SU-DHL-6 (cell line): ENCODE measurements at regions not wholly inside any gene's neighbourhood (a gene's known extent, or its start where the extent isn't known, plus 50 kb on each side); places are given as distances from the start of the nearest gene placed in this dataset.

ENCODE experiments used
- H2AFZ ChIP-seq: fragments of 200-600 bp; sonication (generic); 2 replicates; pipeline ENCODE4 v1.6.1; 2014; ENCODE audit warnings: low read depth, mild to moderate bottlenecking, moderate library complexity, mixed read lengths, antibody characterized with exemption, low read length; ENCODE audit not compliant: severe bottlenecking
- H3F3A ChIP-seq: fragments of 200-600 bp; shearing (Covaris generic); 2 replicates; pipeline ENCODE4 v1.6.0; 2016; ENCODE audit warnings: antibody characterized with exemption, mild to moderate bottlenecking; ENCODE audit not compliant: insufficient read depth
- H3K27ac ChIP-seq: fragments of 200-600 bp; sonication (generic); 2 replicates; pipeline ENCODE4 v1.5.1; 2016; ENCODE audit warnings: low read depth, mild to moderate bottlenecking, low read length, moderate library complexity, mixed read lengths
- H3K27me3 ChIP-seq: fragments of 200-600 bp; sonication (generic), shearing (Covaris generic); 2 replicates; pipeline ENCODE4 v1.6.0; 2014; ENCODE audit warnings: mild to moderate bottlenecking, low read length
- H3K36me3 ChIP-seq: fragments of 200-600 bp; sonication (generic); 2 replicates; pipeline ENCODE4 v1.6.1; 2014; ENCODE audit warnings: mild to moderate bottlenecking, low read length, mixed read lengths
- H3K4me2 ChIP-seq: fragments of 300-600, 200-600 bp; shearing (Covaris generic), sonication (generic); 2 replicates; pipeline ENCODE4 v1.6.0; 2014; ENCODE audit warnings: low read length, low read depth, mild to moderate bottlenecking; ENCODE audit not compliant: poor library complexity, severe bottlenecking
- H3K4me3 ChIP-seq: fragments of 200-600 bp; sonication (generic); 2 replicates; pipeline ENCODE4 v1.5.1; 2014; ENCODE audit warnings: antibody characterized with exemption, low read length, mild to moderate bottlenecking, mixed read lengths; ENCODE audit not compliant: insufficient read depth, poor library complexity, severe bottlenecking
- H3K79me2 ChIP-seq: fragments of 200-600 bp; sonication (generic); 2 replicates; pipeline ENCODE4 v1.6.1; 2014; ENCODE audit warnings: mild to moderate bottlenecking, low read length, moderate library complexity; ENCODE audit not compliant: insufficient read depth
- H3K9ac ChIP-seq: fragments of 200-600 bp; sonication (generic); 2 replicates; pipeline ENCODE4 v1.7.0; 2014; ENCODE audit warnings: mild to moderate bottlenecking, low read length
- H3K9me2 ChIP-seq: fragments of 200-600 bp; sonication (generic); replicated peaks from 2 replicates; pipeline ENCODE4 v1.6.1; 2014; ENCODE audit warnings: low read length; ENCODE audit not compliant: insufficient read depth
- H3K9me3 ChIP-seq: fragments of 200-600 bp; sonication (generic); 2 replicates; pipeline ENCODE4 v1.6.1; 2014; ENCODE audit warnings: low read length, mixed read lengths; ENCODE audit not compliant: insufficient read depth
- H4K20me1 ChIP-seq: fragments of 200-600 bp; sonication (generic); 2 replicates; pipeline ENCODE4 v1.6.1; 2014; ENCODE audit warnings: low read depth, mild to moderate bottlenecking, antibody characterized with exemption, low read length, moderate library complexity, mixed read lengths
- EZH2phosphoT487 ChIP-seq: fragments of 200-600 bp; sonication (generic), shearing (Covaris generic); conservative IDR thresholded peaks from 2 replicates; pipeline ENCODE4 v1.6.1; 2018; ENCODE audit warnings: mild to moderate bottlenecking, antibody characterized with exemption, low read length, moderate library complexity, mixed read lengths
- TF ChIP-seq, protein P1 (sequence below): fragments of 200-600 bp; sonication (generic); IDR thresholded peaks from one replicate; pipeline ENCODE4 v1.5.1; 2017; ENCODE audit warnings: antibody characterized with exemption, mild to moderate bottlenecking, low read length, moderate library complexity; ENCODE audit not compliant: insufficient read depth, poor library complexity, severe bottlenecking

DNA sequence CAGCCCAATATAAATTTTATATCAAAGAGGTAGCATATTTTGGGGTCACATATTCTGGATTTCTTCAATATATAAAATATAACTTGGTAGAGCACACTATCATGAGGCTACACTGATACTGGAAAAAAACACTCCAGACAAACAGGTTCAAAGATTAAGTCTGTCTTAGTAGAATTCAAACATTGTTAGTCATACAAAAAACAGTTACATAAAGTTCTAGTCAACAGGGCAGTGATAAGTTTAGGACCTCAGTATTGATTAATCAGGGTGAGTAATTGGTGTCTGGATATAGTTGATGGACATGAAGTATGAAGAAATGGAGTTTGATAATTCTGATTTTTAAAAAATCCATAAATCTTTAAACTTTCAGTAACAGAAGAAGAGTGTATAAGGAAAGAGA is 1291.3 kb downstream of the FSTL5 start:
- Histone ChIP-seq H3K4me2 (no peak overlapping the region), H4K20me1 (no peaks in the 10 kb centered on the region)
- TF ChIP-seq, protein P1, sequence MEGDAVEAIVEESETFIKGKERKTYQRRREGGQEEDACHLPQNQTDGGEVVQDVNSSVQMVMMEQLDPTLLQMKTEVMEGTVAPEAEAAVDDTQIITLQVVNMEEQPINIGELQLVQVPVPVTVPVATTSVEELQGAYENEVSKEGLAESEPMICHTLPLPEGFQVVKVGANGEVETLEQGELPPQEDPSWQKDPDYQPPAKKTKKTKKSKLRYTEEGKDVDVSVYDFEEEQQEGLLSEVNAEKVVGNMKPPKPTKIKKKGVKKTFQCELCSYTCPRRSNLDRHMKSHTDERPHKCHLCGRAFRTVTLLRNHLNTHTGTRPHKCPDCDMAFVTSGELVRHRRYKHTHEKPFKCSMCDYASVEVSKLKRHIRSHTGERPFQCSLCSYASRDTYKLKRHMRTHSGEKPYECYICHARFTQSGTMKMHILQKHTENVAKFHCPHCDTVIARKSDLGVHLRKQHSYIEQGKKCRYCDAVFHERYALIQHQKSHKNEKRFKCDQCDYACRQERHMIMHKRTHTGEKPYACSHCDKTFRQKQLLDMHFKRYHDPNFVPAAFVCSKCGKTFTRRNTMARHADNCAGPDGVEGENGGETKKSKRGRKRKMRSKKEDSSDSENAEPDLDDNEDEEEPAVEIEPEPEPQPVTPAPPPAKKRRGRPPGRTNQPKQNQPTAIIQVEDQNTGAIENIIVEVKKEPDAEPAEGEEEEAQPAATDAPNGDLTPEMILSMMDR = no peak
- no peak for TF ChIP-seq EZH2phosphoT487

DNA sequence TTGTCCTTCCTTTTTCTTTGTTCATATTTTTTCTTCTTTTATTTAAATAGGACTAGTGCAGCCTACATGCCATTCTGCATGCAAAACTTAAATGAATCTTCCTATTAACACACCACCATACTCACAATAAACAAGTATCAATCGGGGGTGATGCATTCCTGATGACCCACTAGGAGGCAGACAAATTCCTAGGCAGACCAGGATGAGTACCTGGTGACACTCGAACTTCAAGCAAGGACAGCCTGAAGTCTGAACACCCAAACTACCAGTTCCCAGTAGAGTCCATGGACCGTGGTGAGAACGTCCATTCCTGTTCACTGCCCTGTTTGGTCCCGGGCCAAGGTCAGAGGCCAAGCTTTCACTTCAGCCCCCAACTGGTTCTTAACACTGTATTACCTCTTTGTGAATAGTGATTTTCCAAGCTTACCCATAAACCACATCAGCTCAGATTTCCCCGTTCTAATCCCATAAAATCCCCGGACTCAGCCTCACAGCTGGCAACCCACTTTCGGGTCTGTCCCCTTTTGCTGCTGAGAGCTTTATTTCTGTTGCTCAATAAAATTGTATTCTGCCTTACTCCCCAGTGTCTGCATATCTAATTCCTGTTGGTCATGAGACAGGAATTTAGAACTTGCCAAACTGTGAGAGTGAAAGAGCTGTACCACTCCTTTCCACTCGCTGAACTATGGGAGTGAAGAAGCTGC is 1286.6 kb downstream of the FSTL5 start:
- H3K27ac ChIP-seq = no peak overlapping the region
- H3K4me2 ChIP-seq = no peak overlapping the region
- no peak overlapping the region for H3K4me3 ChIP-seq
- no peaks in the 10 kb centered on the region for H3F3A ChIP-seq
- no peaks in the 10 kb centered on the region for H3K79me2 ChIP-seq
- H3K9ac ChIP-seq = no peak overlapping the region
- H3K9me3 ChIP-seq = no peaks in the 10 kb centered on the region
- no peak overlapping the region for H2AFZ ChIP-seq
- no peak for TF ChIP-seq EZH2phosphoT487
- TF ChIP-seq, protein P1 = no peak
- no peaks in the 10 kb centered on the region for H3K27me3 ChIP-seq
- no peaks in the 10 kb centered on the region for H4K20me1 ChIP-seq
- no peaks in the 10 kb centered on the region for H3K9me2 ChIP-seq
- H3K36me3 ChIP-seq = no peaks in the 10 kb centered on the region

More for the DNA sequence above, 1291.3 kb downstream of the FSTL5 start:
- Histone ChIP-seq H3K79me2 (no peaks in the 10 kb centered on the region), H2AFZ (no peak overlapping the region), H3K36me3 (no peaks in the 10 kb centered on the region), H3F3A (no peaks in the 10 kb centered on the region), H3K27me3 (no peaks in the 10 kb centered on the region), H3K4me3 (no peak overlapping the region), H3K9me2 (no peaks in the 10 kb centered on the region), H3K27ac (no peak overlapping the region), H3K9ac (no peak overlapping the region), H3K9me3 (no peaks in the 10 kb centered on the region)

DNA sequence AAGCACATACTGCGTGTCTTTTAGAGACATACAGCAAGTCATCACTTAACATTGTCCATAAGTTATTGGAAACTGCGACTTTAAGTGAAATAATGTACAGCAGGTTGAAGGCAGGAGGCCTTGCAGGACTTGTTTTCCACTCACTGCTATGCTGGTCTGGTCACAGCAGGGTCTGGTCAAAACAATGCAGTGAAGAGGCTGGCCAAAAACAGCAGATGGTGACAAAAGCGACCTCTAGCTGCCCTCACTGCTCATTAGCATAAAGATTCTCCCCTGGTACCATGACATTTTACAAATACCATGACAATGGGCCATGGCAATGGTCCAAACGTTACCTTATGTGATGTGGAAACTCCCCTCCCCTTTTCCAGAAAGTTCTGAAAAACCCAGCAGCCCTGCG is 1283.6 kb downstream of the FSTL5 start:
- H4K20me1 ChIP-seq = no peaks in the 10 kb centered on the region
- no peaks in the 10 kb centered on the region for H3F3A ChIP-seq
- H3K79me2 ChIP-seq = no peaks in the 10 kb centered on the region
- H3K9me3 ChIP-seq = no peaks in the 10 kb centered on the region
- H3K9me2 ChIP-seq = no peaks in the 10 kb centered on the region
- H3K27ac ChIP-seq = no peak overlapping the region
- no peak overlapping the region for H3K9ac ChIP-seq
- no peak overlapping the region for H3K4me2 ChIP-seq
- no peaks in the 10 kb centered on the region for H3K36me3 ChIP-seq
- H2AFZ ChIP-seq = no peak overlapping the region
- no peak overlapping the region for H3K4me3 ChIP-seq
- TF ChIP-seq EZH2phosphoT487 = no peak
- TF ChIP-seq, protein P1 = no peak
- no peaks in the 10 kb centered on the region for H3K27me3 ChIP-seq
